HFFc6 (cell line): ENCODE measurements at regions not wholly inside any gene's neighbourhood (a gene's known extent, or its start where the extent isn't known, plus 50 kb on each side); places are given as distances from the start of the nearest gene placed in this dataset.

Source experiments
- DNase-seq: peaks from one replicate; pipeline ENCODE4 v3.0.0-alpha.2; 2018
- H3K27ac Mint-ChIP-seq: 2 replicates; pipeline ENCODE4 v1.8.0; 2020; ENCODE audit warnings: mild to moderate bottlenecking, mixed read lengths
- H3K27me3 Mint-ChIP-seq: 2 replicates; pipeline ENCODE4 v1.8.0; 2021; ENCODE audit warnings: mild to moderate bottlenecking, moderate library complexity, mixed read lengths; ENCODE audit not compliant: insufficient read depth
- H3K36me3 Mint-ChIP-seq: 2 replicates; pipeline ENCODE4 v1.8.0; 2021; ENCODE audit warnings: low read depth, mixed read lengths
- H3K4me1 Mint-ChIP-seq: 2 replicates; pipeline ENCODE4 v1.8.0; 2020; ENCODE audit warnings: low read depth, mixed read lengths
- H3K4me3 Mint-ChIP-seq: 2 replicates; pipeline ENCODE4 v1.8.0; 2020; ENCODE audit warnings: mild to moderate bottlenecking, moderate library complexity, mixed read lengths
- H3K9me3 Mint-ChIP-seq: 2 replicates; pipeline ENCODE4 v1.8.0; 2020; ENCODE audit warnings: mild to moderate bottlenecking, mixed read lengths
- TF ChIP-seq, protein P1 (sequence below): fragments of 200-600 bp; sonication (generic); IDR thresholded peaks from 2 replicates; pipeline ENCODE4 v1.5.0; 2021; ENCODE audit warnings: antibody characterized with exemption, mild to moderate bottlenecking

DNA sequence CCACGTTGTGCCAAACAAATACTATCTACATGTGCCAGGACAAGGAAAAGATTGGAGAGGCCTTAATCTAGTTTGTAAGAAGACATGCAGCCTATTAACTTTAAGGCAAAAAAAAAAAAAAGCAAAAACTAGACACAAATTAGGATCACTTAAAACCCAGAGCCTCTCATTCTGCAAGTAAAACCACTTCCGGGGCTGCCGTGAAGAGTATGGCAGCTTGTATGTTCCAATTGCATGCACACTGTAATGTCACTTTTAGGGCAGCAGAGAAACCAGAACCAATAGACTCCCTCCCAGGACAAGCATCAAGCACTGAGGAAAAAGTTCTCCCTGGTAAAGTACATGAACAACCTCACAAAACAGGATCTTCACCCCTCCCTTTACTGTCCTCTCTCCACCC lies 70.6 kb downstream of the RSL24D1 start:
- Mint-ChIP-seq H3K36me3 (no peaks in the 10 kb centered on the region), H3K27ac (no peak overlapping the region), H3K4me3 (no peak overlapping the region), H3K9me3 (peaks cover 17% of the 10 kb centered on the region), H3K4me1 (no peaks in the 10 kb centered on the region), H3K27me3 (no peaks in the 10 kb centered on the region; the same call in none of the 2 replicates)
- TF ChIP-seq, protein P1, sequence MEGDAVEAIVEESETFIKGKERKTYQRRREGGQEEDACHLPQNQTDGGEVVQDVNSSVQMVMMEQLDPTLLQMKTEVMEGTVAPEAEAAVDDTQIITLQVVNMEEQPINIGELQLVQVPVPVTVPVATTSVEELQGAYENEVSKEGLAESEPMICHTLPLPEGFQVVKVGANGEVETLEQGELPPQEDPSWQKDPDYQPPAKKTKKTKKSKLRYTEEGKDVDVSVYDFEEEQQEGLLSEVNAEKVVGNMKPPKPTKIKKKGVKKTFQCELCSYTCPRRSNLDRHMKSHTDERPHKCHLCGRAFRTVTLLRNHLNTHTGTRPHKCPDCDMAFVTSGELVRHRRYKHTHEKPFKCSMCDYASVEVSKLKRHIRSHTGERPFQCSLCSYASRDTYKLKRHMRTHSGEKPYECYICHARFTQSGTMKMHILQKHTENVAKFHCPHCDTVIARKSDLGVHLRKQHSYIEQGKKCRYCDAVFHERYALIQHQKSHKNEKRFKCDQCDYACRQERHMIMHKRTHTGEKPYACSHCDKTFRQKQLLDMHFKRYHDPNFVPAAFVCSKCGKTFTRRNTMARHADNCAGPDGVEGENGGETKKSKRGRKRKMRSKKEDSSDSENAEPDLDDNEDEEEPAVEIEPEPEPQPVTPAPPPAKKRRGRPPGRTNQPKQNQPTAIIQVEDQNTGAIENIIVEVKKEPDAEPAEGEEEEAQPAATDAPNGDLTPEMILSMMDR, result no peak
- no peak for DNase-seq

DNA sequence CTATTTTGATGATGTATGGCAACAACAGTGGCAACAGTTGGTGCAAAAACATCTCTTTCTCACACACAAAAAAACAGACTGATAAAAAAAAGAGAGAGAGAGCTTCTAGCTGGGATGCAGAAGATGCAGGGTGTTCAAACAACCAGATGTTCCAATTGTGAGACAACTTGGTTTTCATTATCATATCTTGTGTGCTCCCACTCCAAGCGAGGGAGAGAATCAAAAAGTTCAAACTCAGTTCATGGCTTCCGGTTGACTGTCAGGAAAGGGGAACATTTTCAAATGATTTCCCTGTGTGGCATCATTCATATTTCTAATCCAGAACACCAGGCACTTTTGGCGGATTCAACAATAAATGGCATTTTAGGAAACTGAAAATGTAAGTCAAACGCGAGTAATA lies 72.1 kb downstream of the RSL24D1 start:
- no peak for DNase-seq
- TF ChIP-seq, protein P1, result no peak
- Mint-ChIP-seq H3K4me3 (no peak overlapping the region), H3K27me3 (no peaks in the 10 kb centered on the region; the same call in 1 of the 2 replicates), H3K27ac (no peak overlapping the region), H3K9me3 (peaks cover 17% of the 10 kb centered on the region), H3K36me3 (no peaks in the 10 kb centered on the region), H3K4me1 (no peaks in the 10 kb centered on the region)

DNA sequence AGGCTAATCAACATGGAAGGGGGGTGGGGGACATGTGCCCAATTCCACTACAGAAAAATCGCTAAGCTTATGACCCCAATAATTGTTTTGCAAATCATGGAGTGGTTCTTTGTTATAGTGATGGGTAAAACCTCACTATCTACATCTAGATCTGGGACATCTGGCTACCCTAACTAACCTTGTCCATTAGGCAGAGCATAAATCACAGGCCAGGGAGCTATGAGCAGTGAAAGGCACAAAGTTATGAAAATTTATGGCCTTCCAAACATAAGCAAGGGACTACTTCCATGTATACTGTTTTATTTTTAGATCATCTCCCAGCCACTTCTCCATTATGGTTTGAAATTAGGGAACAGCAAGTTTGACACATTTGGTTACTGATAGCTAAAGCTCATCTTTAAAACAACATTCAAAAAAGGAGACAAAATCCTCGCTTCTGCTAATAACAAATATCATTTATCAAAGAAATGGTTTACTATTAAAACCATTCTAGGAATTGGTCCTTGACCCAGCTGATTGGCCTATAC lies 78.3 kb downstream of the RSL24D1 start:
- no peaks in the 10 kb centered on the region for H3K36me3 Mint-ChIP-seq
- H3K27ac Mint-ChIP-seq, result no peak overlapping the region
- H3K4me1 Mint-ChIP-seq, result no peaks in the 10 kb centered on the region
- no peaks in the 10 kb centered on the region; the same call in 1 of the 2 replicates for H3K27me3 Mint-ChIP-seq
- DNase-seq, result no peak
- no peak overlapping the region for H3K4me3 Mint-ChIP-seq
- TF ChIP-seq, protein P1, result no peak
- peaks cover 13% of the 10 kb centered on the region for H3K9me3 Mint-ChIP-seq

DNA sequence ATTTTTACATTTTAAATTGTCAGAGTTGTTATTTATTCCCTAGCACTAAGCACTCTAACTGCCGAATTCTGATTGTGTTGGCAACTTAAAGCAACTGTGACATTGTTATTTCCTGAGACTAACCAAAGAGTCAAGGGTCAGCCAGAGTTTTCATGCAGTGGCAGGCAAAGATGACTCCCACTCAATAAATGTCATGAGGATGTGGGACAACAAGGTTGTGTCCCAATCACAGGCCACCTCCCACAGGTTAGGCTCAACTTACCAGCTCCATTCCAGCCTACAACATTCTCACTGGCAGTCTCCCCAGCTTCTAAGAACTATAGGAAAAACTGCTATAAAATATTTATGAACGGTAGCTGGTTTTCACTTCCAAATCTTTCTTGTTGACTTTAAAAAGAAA lies 80.1 kb downstream of the RSL24D1 start:
- peaks cover 2% of the 10 kb centered on the region; the same call in 1 of the 2 replicates for H3K27me3 Mint-ChIP-seq
- DNase-seq, result no peak
- H3K4me1 Mint-ChIP-seq, result no peaks in the 10 kb centered on the region
- TF ChIP-seq, protein P1, result no peak
- no peak overlapping the region for H3K4me3 Mint-ChIP-seq
- H3K9me3 Mint-ChIP-seq, result peaks cover 4% of the 10 kb centered on the region; the same call in 1 of the 2 replicates
- H3K27ac Mint-ChIP-seq, result no peak overlapping the region
- H3K36me3 Mint-ChIP-seq, result no peaks in the 10 kb centered on the region

DNA sequence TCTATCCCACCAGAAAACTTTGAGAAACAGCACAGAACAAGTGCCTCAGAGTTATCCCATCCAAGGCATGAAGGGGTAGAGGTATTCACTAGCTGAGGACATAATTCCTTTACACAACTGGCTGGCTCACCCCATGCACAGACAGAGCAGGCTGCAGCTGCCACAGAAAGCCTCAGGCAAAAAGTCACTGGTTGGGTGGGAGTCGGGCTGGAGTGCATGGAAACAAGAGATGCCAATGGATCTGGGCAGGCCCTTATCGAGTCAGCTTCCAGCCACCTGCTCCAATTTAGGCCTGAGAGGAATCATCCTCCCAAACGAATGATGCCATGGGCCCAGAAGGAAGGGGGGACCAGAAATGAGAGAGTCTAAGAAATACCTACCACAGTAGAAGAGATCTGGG lies 83.0 kb downstream of the RSL24D1 start:
- peaks cover 2% of the 10 kb centered on the region; the same call in 1 of the 2 replicates for H3K27me3 Mint-ChIP-seq
- TF ChIP-seq, protein P1, result no peak
- peaks cover 4% of the 10 kb centered on the region; the same call in 1 of the 2 replicates for H3K9me3 Mint-ChIP-seq
- no peaks in the 10 kb centered on the region for H3K4me1 Mint-ChIP-seq
- H3K36me3 Mint-ChIP-seq, result no peaks in the 10 kb centered on the region
- no peak overlapping the region for H3K4me3 Mint-ChIP-seq
- no peak for DNase-seq
- no peak overlapping the region for H3K27ac Mint-ChIP-seq
